Dermis blood vessel endothelial cell (primary cell): ENCODE measurements at regions not wholly inside any gene's neighbourhood (a gene's known extent, or its start where the extent isn't known, plus 50 kb on each side); places are given as distances from the start of the nearest gene placed in this dataset.
A peak's percentile ranks its signal among the peaks of the same experiment; 100 is the strongest.
"Not testable (repeated sequence)": the region's sequence is repeated elsewhere in the genome, so short reads cannot be mapped to it uniquely, and the experiment has no call there.

Experiments
- DNase-seq: peaks from one replicate; pipeline ENCODE4 v3.0.0; 2010

DNA sequence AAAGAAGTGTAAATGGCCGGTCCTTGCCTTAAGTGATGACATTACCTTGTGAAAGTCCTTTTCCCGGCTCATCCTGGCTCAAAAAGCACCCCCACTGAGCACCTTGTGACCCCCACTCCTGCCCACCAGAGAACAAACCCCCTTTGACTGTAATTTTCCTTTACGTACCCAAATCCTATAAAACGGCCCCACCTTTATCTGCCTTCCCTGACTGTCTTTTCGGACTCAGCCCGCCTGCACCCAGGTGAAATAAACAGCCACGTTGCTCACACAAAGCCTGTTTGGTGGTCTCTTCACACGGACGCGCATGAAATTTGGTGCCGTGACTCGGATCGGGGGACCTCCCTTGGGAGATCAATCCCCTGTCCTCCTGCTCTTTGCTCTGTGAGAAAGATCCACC is 112.4 kb downstream of the NPY start:
- DNase-seq = not testable (repeated sequence)

DNA sequence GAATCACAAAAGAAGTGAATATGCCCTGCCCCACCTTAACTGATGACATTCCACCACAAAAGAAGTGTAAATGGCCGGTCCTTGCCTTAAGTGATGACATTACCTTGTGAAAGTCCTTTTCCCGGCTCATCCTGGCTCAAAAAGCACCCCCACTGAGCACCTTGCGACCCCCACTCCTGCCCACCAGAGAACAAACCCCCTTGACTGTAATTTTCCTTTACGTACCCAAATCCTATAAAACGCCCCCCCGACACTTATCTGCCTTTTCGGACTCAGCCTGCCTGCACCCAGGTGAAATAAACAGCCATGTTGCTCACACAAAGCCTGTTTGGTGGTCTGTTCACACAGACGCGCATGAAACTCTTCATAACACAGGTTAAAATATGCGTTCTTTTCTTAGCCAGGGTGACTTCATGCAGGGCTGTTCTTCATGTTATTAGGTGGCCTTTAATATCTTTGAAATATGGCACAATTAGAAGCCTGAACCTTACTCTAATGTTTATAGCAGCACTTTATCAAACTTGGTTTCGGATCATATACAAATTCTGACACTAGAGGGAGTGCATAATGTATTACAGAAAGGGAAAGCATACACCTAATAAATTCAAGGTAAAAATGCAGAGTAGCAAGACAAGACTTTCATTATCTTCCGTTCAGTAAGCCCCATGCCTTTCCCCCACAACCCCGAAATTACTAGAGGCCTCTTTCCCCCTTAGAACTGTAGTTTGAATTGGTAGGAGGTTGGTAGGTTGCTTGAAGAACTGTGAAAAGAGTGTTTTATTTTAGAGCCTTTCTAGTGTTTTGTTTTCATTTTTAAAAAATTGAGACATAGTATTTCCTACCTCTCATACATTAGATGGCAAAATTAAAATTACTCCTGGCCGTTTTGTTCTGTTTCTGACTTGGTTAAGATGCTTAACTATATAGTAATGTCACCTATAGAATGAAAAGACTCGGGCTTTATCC is 117.9 kb downstream of the NPY start:
- peak; percentile 50 for DNase-seq

- no peak for DNase-seq
These were observed 118.7 kb downstream of the NPY start for GRCh38 chr7:24402655-24403054.

DNA sequence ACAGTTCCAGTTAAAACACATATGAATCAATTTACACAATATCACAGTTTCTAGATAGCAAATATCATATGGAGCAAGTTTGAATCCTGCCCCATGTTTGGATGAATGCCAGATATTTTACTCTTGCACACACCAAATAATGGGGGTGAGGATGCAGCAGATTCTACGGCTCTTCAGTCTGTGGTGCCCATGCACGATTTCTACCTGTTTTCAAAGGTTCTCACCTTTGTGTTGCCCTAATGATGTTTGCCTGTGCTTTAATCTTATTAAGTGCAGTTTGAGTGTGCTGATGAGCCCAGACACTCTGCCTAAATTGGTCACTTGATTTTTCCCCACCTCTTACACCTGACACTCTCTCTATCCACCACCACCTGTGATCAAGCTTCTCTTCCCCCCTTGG is 119.6 kb downstream of the NPY start:
- DNase-seq = no peak

- DNase-seq = no peak
These were observed 120.3 kb downstream of the NPY start for GRCh38 chr7:24404315-24404714.

GRCh38 chr7:24405002-24405401 is 121.0 kb downstream of the NPY start:
- DNase-seq = no peak

- DNase-seq = peak; percentile 3
These were observed 122.2 kb downstream of the NPY start for GRCh38 chr7:24406053-24406788.

DNA sequence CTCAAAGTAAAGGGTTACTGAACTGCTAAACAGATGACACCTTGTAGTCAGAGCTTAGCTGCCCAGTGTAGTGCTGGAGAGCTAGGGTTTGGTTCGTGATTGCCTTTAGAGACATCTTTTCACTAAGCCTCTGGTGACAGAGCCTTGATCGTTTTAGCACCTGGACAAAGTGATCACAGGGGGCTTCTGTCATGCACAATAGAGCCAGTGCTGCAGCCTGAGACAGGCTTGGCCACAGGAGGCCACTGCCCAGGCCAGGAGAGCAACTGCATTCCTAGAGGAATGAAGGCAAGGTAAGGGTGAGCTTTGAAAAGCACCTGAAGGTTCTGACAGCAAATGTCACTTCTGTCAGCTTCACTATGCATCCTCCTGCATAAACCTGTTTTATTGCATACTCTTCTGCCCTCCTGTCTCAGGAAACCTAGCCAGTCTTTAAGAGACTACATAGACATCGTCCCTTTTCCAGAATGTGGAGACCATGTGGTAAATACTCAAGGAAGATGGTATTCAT is 122.9 kb downstream of the NPY start:
- no peak for DNase-seq

DNA sequence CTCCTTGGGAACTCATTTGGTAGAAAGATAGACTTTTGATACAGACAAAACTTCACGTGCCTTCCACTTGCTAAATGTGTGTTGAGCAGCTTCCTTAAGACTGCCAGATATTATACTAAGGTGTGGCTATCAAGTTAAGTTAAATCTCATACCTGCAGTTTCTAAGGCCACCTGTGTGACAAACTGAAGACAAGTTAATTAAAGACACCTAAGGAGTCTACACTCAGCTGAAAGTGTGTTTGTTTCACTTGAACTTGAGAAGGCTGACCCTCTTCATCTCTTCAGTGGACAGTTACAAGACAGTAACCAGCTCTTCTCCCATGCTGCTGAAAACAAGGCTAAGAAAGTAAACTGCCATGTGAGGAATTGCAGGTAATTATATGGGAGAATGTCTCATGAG is 124.0 kb downstream of the NPY start:
- DNase-seq = no peak

- DNase-seq = no peak
These were observed 124.9 kb downstream of the NPY start for GRCh38 chr7:24408798-24409430.

DNA sequence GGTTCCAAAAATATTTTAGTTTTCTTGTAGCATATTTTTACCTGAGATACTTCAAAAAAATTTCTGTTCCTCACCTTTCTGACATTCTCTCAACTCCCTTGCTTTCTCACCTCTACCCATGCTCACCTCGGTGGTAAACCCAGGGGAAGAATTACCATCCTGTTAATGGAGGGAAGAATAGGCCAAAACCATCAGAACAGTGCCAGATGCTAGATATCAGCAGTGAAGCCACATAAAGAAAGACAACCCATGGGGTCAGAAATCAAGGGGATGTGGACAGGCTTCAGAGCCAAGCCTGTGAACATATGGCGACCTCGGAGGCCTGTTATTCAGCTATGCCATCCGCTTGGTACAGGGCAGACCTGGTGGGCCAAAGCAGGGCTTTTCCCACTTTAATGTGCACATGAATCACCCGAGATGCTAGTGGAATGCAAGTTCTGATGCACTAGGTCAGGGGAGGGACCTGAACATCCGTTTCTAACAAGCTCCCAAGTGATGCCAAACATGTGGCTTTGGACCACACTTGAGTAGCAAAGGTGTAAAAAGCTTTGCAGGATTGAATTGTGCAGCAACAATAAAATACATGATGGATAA is 125.5 kb downstream of the NPY start:
- DNase-seq = no peak

DNA sequence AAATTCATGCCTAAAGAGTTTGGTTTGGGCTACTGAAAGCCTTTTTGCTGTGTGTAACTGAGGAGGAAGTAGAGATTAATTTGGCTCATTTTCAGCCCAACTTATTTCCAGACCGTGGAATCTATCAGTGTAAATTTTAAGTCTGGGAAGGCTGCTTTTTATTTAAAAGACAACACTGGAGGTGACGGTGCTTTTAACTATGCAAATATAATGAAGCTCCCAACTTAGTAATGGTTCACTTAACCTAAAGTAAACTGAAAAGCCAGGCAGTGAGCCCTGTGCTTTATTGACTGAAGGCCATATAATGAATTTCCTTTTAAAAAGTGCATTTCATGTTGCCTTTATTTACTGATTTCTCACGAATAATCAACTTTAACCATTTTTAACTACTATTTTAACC is 127.2 kb downstream of the NPY start:
- DNase-seq = no peak

DNA sequence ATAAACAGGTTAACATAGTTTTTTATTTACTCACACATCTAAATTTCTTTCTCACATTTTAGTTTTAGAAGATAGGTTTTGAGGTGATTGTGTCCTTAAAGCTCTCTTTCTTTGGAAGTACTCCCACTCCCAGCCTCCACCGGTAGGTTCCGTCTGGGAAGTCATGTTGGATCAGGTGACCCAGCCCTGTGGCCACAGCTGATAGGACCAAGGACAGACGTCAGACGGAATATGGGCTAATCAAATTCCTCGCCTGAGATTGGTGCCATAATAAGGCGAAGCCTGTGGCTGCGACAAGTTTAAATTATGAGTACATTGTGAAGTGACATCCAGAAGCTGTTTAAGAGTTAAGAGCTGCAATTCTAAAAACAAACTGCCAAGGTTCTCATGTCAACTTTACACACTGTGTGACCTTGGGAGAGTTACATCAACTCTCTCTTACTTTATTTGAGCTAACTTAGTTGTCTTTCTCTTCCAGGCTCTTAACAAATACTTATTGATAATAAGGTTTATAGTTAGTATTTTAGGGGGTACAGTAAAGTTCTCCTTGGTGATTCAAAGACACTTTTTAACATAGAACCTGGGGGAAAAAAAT is 133.6 kb downstream of the NPY start:
- DNase-seq = no peak

GRCh38 chr7:24419077-24419476 is 135.1 kb downstream of the NPY start:
- no peak for DNase-seq

- DNase-seq = no peak
These were observed 135.5 kb downstream of the NPY start for GRCh38 chr7:24419511-24419910.

GRCh38 chr7:24422441-24423010 is 138.5 kb downstream of the NPY start:
- no peak for DNase-seq

DNA sequence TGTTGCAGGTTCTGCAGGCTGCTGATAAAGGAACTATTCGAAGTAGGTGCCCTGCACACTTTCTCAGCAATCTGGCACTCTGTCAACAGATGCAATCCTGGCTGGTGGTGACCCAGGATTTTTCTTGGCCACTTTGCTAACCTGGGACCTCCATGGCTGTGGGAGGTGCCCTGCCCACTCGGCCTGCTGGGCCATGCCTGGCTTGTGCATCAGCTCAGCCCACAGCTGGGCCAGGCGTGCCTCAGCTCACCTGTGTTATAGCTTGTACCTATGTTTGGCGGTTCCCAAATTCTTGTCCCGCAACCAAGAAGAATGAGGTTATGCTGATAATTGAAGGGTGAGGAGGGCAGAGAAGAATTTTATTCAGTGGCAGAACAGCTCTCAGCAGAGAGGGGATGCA is 141.7 kb downstream of the NPY start:
- DNase-seq = no peak

GRCh38 chr7:24427048-24427447 is 143.1 kb downstream of the NPY start:
- no peak for DNase-seq

- DNase-seq = no peak
These were observed 144.6 kb upstream of the PALS2 start for GRCh38 chr7:24428676-24429075.

DNA sequence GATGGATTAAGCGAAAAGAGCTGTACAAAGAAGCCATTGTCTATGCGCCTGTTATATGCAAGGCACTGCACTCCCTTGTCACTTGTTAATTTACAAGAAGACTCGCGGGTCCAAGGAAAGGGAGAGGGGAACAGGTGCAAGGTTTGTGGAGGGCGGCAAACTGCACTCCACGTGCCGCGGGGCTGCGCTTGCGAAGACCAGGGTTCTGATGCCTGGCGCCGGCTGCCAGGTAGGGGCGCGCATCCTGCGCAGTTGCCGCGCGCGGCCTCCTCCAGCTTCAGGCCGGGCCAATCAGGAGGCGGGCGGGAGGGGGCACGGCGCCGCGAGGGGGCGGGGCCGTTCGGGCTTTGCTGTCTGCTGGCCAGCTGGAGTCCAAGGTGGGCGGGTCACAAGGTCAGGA is 140.6 kb upstream of the PALS2 start:
- DNase-seq = no peak

DNA sequence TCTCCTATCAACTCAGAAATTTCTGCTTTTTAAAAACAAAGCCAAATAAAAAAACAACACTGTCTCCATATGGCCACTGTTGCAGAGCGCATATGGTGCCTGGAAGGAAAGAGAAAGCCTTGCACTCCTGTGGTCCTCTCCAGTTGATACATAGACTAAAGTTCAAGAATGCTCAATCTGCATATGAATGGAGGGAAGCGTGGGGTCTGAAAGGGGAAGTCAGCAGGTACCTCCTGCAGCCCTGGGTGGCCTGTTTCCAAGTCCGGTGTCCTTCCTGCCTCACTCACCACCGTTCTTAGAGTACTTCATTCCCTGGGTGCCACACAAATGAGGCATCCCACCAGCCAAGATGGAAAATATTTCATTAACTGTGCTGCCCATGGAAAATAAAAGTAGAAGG is 138.3 kb upstream of the PALS2 start:
- DNase-seq = no peak
